Neural crest cell (in vitro differentiated cells): ENCODE measurements at regions not wholly inside any gene's neighbourhood (a gene's known extent, or its start where the extent isn't known, plus 50 kb on each side); places are given as distances from the start of the nearest gene placed in this dataset.

Experiments used
- DNase-seq: peaks from one replicate; pipeline ENCODE4 v3.0.0; 2021; ENCODE audit warnings: low read depth, mixed read lengths, low spot score
- H3K27ac Mint-ChIP-seq: one replicate; pipeline ENCODE4 v1.8.0; 2021; ENCODE audit warnings: mild to moderate bottlenecking, mixed read lengths; ENCODE audit not compliant: unreplicated experiment
- H3K27me3 Mint-ChIP-seq: 2 replicates; pipeline ENCODE4 v1.8.0; 2021; ENCODE audit warnings: low read depth, mild to moderate bottlenecking, mixed read lengths
- H3K36me3 Mint-ChIP-seq: 2 replicates; pipeline ENCODE4 v1.8.0; 2021; ENCODE audit warnings: low read depth, mild to moderate bottlenecking, mixed read lengths
- H3K4me1 Mint-ChIP-seq: 2 replicates; pipeline ENCODE4 v1.8.0; 2021; ENCODE audit warnings: mixed read lengths
- H3K4me3 Mint-ChIP-seq: one replicate; pipeline ENCODE4 v1.8.0; 2021; ENCODE audit warnings: mild to moderate bottlenecking, mixed read lengths
- H3K9me3 Mint-ChIP-seq: 2 replicates; pipeline ENCODE4 v1.8.0; 2021; ENCODE audit warnings: mixed read lengths
- TF ChIP-seq, protein P1 (sequence below): fragments of 200-600 bp; sonication (generic); conservative IDR thresholded peaks from 2 replicates; pipeline ENCODE4 v1.5.0; 2021; ENCODE audit warnings: antibody characterized with exemption, mild to moderate bottlenecking

DNA sequence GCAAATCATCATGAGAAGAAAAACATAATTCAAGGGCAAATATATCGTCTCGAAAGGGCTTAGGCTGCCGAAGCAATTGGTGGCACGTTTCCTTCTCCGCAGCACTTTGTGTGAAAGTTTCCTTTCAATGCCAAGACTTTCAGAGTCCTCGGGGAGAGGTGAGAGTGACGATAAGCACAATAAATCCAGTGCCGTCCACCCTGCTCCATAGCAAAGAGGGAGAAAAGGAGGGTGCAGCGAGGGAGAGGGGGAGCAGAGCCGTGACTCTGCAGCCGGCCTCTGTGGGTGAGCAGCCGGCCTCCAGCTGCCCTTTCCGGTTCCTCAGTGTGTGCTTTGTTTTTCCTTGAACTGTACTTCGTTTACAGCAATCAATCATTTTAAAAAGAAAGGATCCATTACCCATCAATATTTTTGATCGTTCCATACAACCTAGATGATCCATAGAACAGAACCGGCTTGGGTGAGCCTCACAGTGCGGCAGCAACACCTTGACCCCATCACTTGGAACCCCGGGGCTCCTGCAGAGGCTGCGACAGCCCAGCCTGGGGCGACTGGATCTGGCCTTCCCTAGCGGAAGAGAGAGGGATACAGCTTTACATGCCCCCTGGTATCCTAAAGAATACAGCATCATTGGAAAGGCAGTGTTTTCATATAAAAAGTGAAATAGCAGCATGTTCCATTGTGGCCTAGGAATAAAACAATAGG lies 247.0 kb upstream of the IRX4 start:
- Mint-ChIP-seq H3K27me3 (peaks cover 6% of the 10 kb centered on the region), H3K27ac (peak overlapping the region; percentile 83), H3K4me1 (peaks cover 33% of the 10 kb centered on the region), H3K4me3 (no peak overlapping the region), H3K9me3 (no peaks in the 10 kb centered on the region), H3K36me3 (no peaks in the 10 kb centered on the region)
- no peak for DNase-seq
- TF ChIP-seq, protein P1, sequence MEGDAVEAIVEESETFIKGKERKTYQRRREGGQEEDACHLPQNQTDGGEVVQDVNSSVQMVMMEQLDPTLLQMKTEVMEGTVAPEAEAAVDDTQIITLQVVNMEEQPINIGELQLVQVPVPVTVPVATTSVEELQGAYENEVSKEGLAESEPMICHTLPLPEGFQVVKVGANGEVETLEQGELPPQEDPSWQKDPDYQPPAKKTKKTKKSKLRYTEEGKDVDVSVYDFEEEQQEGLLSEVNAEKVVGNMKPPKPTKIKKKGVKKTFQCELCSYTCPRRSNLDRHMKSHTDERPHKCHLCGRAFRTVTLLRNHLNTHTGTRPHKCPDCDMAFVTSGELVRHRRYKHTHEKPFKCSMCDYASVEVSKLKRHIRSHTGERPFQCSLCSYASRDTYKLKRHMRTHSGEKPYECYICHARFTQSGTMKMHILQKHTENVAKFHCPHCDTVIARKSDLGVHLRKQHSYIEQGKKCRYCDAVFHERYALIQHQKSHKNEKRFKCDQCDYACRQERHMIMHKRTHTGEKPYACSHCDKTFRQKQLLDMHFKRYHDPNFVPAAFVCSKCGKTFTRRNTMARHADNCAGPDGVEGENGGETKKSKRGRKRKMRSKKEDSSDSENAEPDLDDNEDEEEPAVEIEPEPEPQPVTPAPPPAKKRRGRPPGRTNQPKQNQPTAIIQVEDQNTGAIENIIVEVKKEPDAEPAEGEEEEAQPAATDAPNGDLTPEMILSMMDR, result no peak

DNA sequence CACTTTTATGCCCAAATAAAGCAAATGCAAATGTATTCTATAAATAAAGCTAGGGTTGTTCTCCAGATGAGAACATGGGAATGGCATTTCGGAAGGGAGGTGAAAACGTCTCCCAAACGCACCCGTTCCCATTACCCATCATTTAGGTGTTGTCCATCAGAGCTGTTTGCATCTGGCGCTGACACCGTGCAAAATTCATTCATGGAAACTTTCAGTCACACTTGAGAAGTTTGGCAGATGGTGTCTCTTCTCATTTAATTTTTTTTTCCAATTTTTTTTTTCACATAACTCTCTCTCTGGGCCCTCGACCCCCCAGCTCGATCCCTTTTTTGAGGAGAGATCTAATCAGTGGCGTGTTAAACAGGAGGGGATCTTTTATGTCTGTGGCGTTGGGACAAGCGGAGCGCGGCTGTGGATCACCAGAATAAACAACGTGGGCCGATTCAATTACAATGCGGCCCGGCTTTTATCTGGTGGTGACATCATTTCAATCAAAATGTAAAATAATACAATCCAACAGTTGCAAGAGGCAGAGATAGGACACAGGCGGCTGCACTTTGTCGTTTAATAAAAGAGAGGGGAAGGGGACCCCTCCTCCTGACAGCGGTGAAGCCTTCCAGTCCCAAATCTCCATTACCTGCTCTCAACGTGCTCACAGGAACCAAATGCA lies 246.1 kb upstream of the IRX4 start:
- no peaks in the 10 kb centered on the region for H3K36me3 Mint-ChIP-seq
- no peak overlapping the region for H3K4me3 Mint-ChIP-seq
- H3K9me3 Mint-ChIP-seq, result no peaks in the 10 kb centered on the region
- peak overlapping the region; percentile 83 for H3K27ac Mint-ChIP-seq
- TF ChIP-seq, protein P1, result no peak
- H3K4me1 Mint-ChIP-seq, result peaks cover 34% of the 10 kb centered on the region
- H3K27me3 Mint-ChIP-seq, result peaks cover 6% of the 10 kb centered on the region
- DNase-seq, result no peak

DNA sequence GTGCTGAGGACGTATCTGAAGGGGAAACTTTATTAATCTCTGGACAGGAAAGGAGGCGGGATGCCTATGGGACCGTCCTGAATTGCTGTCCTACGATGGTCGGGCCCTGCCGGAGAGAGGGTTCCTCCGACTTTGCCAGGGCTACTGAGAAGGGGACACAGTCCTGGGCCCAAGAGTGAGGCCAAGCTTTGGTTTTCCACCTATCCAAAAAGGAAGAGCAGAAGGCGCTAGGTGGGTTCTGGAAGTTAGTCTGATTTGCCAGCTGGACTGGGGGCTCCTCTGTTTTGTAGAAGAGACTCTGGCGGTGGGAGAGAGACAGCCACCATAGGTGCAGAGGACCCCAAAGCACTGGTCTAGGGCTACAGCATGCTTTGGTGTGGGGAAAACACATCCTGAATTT lies 243.8 kb upstream of the IRX4 start:
- peaks cover 30% of the 10 kb centered on the region for H3K4me1 Mint-ChIP-seq
- no peak for DNase-seq
- H3K36me3 Mint-ChIP-seq, result no peaks in the 10 kb centered on the region
- no peak overlapping the region for H3K27ac Mint-ChIP-seq
- no peak overlapping the region for H3K4me3 Mint-ChIP-seq
- peaks cover 6% of the 10 kb centered on the region for H3K27me3 Mint-ChIP-seq
- TF ChIP-seq, protein P1, result no peak
- peaks cover 2% of the 10 kb centered on the region for H3K9me3 Mint-ChIP-seq

DNA sequence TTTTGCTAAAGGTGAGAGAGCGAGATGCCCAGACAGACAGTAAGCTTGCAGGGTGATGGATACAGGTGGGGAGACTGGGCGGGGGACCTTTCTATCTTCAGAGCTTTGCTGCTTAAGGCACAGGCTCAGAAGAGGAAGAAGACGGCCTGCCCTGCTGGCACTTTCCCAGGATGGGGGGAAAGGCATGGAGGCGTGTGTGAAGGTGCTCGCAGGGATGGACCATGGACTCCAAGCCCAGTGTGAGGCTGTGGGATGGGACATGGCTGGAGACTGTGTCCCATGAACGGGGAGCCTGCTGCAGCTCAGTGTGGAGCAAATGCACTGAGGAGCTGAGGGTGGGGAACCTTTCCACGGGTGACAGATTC lies 243.2 kb upstream of the IRX4 start:
- Mint-ChIP-seq H3K4me3 (no peak overlapping the region), H3K27me3 (peaks cover 6% of the 10 kb centered on the region), H3K36me3 (no peaks in the 10 kb centered on the region), H3K27ac (peak overlapping the region; percentile 65), H3K9me3 (peaks cover 2% of the 10 kb centered on the region), H3K4me1 (peaks cover 30% of the 10 kb centered on the region)
- no peak for DNase-seq
- TF ChIP-seq, protein P1, result no peak

DNA sequence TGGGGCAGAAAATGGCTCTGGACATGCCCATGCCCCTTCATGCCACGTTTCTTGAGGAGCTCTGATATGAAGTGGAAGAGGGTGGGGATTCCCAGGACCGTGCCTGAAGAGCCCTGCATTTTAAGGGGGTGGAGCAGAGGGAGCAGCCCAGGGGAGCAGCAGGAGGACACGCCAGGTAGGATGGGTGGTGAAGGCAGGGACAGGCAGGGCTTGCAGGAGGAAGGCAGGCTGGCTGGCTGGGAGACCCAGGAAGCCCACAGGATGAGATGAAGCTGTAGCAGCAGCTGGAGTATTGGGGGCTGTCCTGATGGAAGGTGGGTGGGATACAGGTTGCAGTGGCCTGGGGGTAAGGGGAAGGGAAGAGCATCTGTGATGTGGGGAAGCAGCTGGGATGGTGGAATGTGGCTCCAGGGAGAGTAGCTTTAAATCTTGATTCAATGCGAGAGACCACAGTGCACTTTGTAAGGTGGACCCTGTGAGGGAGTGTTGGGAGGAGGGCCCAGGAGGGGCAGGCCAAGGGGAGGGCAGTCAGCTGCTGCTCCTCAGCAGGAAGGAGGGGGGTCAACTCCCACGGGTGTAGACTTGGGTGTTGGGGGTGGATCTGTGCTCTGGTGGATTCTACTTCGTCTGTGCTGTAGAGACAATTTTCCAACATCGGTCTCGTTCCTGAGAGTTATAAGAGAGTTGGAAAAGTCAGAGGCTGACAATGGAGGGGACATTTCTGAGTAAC lies 242.6 kb upstream of the IRX4 start:
- peaks cover 6% of the 10 kb centered on the region for H3K27me3 Mint-ChIP-seq
- H3K9me3 Mint-ChIP-seq, result peaks cover 2% of the 10 kb centered on the region
- H3K4me3 Mint-ChIP-seq, result no peak overlapping the region
- peak overlapping the region; percentile 65 for H3K27ac Mint-ChIP-seq
- DNase-seq, result no peak
- H3K36me3 Mint-ChIP-seq, result no peaks in the 10 kb centered on the region
- H3K4me1 Mint-ChIP-seq, result peaks cover 30% of the 10 kb centered on the region
- TF ChIP-seq, protein P1, result no peak
